Right renal pelvis (tissue), 4 donors: ENCODE measurements at regions not wholly inside any gene's neighbourhood (a gene's known extent, or its start where the extent isn't known, plus 50 kb on each side); places are given as distances from the start of the nearest gene placed in this dataset.

Source experiments
- DNase-seq, 4 donors: peaks; one replicate each; pipeline ENCODE4 v3.0.0-alpha.2; 2013; ENCODE audit warnings: low read depth in 4 of 4, low spot score in 3 of 4, missing footprints in 1 of 4

- no peak for DNase-seq
These were observed 156.1 kb upstream of the PTPRK start for GRCh38 chr6:128676456-128676855.

GRCh38 chr6:128672023-128672422 lies 151.6 kb upstream of the PTPRK start:
- no peak for DNase-seq

GRCh38 chr6:128667339-128667858 lies 147.0 kb upstream of the PTPRK start:
- no peak for DNase-seq

- no peak for DNase-seq
These were observed 146.0 kb upstream of the PTPRK start for GRCh38 chr6:128666405-128666804.

- no peak for DNase-seq
These were observed 142.8 kb upstream of the PTPRK start for GRCh38 chr6:128663238-128663637.

- DNase-seq, result no peak
These were observed 139.7 kb upstream of the PTPRK start for GRCh38 chr6:128659878-128660622.

- DNase-seq, result no peak
These were observed 138.9 kb upstream of the PTPRK start for GRCh38 chr6:128659276-128659675.

GRCh38 chr6:128657181-128657580 lies 136.8 kb upstream of the PTPRK start:
- DNase-seq, result no peak

GRCh38 chr6:128655978-128656498 lies 135.6 kb upstream of the PTPRK start:
- DNase-seq, result no peak

GRCh38 chr6:128648022-128648598 lies 127.7 kb upstream of the PTPRK start:
- no peak for DNase-seq

- DNase-seq, result no peak
These were observed 121.7 kb upstream of the PTPRK start for GRCh38 chr6:128642132-128642531.

GRCh38 chr6:128641703-128642102 lies 121.3 kb upstream of the PTPRK start:
- no peak for DNase-seq

GRCh38 chr6:128638817-128639216 lies 118.4 kb upstream of the PTPRK start:
- DNase-seq, result no peak

- no peak for DNase-seq
These were observed 114.8 kb upstream of the PTPRK start for GRCh38 chr6:128635219-128635618.

GRCh38 chr6:128632131-128632530 lies 111.7 kb upstream of the PTPRK start:
- no peak for DNase-seq

- DNase-seq, result no peak
These were observed 110.6 kb upstream of the PTPRK start for GRCh38 chr6:128631031-128631430.

GRCh38 chr6:128630213-128630612 lies 109.8 kb upstream of the PTPRK start:
- no peak for DNase-seq

GRCh38 chr6:128617285-128617684 lies 96.9 kb upstream of the PTPRK start:
- no peak for DNase-seq

GRCh38 chr6:128616342-128616741 lies 95.9 kb upstream of the PTPRK start:
- no peak for DNase-seq

GRCh38 chr6:128606611-128607010 lies 86.2 kb upstream of the PTPRK start:
- no peak for DNase-seq

- no peak for DNase-seq
These were observed 85.6 kb upstream of the PTPRK start for GRCh38 chr6:128605961-128606360.

GRCh38 chr6:128601060-128601459 lies 80.7 kb upstream of the PTPRK start:
- DNase-seq, result no peak
